ENCODE measurements at regions not wholly inside any gene's neighbourhood (a gene's known extent, or its start where the extent isn't known, plus 50 kb on each side); places are given as distances from the start of the nearest gene placed in this dataset.

DNA sequence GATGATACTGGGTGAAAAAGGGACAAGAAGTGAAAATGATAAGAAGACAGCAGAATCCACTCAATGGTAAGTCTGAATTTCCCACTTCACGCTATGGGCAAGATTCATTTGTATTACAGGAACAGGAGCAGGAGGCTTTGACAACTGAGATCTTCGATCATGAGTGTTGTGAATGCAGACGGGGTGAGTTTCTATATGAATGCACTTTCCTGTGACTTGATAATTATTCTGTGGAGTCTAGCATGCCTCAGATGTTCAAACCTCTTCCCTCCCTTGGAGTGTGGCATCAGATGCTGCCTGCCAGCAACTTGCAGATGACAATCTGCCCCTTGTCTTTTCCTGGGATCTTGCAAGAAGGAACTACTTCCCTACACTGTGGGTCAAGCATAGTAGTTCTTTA lies 225.4 kb downstream of the HLX start:
- no peak for DNase-seq (ENCODE audit: low read depth in 2 of 2)

DNA sequence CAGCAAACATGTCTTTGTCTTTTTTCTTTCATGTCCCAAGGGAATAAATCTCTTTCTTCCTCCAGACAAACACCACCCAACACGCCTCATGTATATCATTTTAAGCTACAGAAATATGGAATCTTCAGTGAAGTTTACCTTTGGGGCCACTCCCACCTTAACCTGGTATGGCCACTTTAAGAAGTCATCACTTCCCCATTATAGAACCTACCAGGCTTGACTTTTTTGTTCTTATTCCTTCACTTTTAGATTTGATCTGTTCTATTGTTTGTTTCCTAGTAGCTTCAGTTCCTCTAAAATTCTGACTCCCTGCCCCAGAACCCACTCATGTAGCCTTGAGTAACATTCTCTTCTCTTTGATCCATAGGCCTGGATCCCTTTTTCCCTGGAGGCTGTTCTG lies 226.3 kb downstream of the HLX start:
- DNase-seq (ENCODE audit: low read depth in 2 of 2), result no peak

DNA sequence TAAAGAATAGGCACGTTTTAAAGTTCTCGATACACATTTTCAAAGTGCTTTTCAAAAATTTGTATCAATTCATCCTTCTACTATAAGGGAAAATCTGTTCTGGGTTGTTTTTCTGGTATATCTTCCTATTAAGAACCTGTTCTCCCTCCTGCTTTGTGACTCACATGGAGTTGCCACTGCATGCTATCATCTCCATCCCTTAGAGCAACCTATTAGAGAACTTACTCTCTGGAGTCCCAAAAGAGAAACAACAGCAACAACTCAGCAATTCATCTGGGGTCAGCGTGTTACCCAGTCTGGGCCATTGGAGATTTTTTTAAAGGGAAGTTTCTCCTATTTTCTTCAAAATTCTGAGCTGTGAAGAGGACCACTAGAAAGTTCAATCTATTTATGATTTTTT lies 227.4 kb downstream of the HLX start:
- no peak for DNase-seq (ENCODE audit: low read depth in 2 of 2)

DNA sequence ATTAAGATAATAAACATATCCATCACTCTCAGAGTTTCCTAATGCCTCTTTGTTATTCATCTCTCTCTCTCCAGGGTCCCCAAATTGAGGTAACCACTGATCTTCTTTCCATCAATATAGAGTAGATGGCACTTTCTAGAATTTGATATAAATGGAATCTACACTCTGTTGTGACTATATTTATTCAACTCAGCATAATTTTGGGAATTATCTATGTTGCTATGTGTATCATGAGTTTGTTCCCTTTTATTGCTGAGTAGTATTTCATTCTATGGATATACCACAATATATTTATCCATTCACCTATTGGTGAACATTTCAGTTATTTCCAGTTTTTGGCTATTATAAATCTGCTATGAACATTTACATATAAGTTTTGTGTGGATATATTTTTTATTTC lies 230.7 kb downstream of the HLX start:
- DNase-seq (ENCODE audit: low read depth in 2 of 2), result no peak

DNA sequence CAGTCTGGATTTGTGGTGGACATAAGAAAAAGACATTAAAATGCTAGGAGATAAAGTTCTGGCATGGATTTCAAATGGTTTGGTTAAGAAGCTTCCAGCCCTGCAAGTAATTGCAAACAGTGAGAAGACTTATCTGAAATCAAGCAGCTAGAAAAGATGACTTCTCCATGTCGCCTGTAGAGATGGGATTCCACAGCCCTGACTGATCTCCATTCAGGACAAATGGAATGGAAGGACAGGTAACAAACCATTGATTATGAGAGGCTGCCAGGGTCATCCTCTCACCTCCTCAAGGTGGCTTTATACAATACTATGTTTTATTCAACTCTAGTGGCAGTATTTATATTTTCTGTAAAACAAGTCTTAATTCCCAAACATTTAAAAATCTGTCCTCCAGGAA lies 237.9 kb downstream of the HLX start:
- DNase-seq (ENCODE audit: low read depth in 2 of 2), result no peak

DNA sequence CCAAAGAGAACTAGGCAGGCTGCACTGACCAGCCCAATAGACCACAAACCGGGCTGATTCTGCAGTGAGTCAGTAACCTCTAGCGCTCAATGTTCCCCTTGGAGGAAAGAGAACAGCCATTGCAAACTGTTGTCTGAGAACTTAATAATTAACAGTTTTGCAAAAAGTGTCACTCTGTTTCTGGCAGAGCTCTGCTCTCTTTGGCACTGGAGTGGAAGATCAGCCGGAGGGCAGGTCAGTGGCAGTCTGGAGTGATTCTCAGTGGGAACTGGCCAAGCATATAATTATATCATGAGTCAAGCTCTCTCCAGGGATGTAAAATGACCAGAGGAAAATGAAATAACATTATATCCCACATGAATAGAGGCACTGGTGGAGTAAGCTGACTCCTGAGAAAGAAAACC lies 238.3 kb downstream of the HLX start:
- no peak for DNase-seq (ENCODE audit: low read depth in 2 of 2)

DNA sequence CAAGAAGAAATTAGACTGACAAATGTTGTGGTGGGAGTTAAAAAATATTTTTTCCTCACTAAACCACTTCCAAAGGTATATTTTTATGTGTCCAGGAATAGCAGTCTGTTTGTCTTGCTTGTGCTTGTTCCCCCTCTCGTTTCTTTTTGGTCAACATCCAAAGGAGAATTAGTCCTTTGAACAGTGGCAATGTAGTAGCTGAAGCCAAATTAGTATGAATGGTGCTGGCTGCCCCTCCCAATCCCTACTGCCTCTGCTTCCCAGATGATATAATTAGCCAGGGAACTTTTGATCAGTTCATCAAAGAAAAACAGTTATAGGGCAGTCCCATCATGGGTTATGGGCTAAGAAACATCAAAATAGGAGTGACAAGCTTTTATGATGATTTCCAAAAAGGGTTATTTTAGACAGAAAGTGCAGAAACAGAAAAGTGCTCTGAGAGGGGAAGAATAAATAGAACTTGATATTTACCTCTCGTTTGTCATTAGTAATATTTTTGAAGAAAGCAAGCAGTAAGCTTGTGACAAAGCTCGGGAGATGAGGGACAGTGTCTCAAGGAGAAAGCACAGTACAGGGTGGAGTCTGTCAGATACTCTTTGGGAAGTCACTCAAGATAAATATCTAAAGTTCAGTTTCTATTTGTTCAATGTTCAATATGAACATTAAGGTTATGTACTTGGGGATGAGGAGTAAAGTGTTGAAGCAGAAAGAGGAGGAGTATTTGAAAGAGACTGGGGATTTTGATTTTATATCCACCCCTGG lies 239.1 kb downstream of the HLX start:
- DNase-seq (ENCODE audit: low read depth in 2 of 2), result no peak

DNA sequence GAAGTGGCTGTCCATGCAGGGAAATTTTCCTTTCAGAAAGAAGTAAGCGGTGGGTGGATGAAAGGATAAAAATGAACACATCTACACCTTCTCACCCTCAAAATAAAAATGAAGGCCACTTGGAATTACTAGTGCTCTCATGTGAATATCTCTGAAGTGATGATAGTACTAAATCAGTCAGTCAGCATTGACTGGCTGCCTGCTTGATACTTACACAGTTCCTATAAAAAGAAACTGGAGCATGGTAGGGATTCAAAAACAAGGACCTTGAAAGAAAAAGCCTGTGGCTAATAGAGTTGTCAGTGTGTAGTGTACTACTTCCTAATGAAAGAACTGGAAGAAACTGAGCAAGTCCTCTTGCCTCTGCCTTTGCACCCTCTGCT lies 239.7 kb downstream of the HLX start:
- DNase-seq (ENCODE audit: low read depth in 2 of 2), result no peak

DNA sequence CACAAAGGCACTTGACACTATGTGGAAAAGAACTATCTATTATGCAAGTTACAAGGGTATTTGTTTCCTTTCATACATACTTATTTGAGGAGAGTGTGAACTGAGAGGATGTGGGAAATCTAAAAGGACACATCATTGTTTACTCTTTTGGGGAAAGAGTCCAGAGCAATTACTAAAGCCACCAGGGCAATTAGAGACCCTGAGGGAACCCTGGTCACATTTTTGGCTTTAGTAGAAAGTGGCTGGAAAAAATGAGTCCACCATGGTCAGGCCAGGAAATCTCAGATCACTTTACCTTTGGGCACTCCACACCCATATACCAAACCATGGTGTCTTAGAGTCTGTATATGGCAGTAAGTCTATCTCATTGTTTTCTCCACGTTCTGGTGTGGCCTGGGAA lies 243.3 kb downstream of the HLX start:
- no peak for DNase-seq (ENCODE audit: low read depth in 2 of 2)

DNA sequence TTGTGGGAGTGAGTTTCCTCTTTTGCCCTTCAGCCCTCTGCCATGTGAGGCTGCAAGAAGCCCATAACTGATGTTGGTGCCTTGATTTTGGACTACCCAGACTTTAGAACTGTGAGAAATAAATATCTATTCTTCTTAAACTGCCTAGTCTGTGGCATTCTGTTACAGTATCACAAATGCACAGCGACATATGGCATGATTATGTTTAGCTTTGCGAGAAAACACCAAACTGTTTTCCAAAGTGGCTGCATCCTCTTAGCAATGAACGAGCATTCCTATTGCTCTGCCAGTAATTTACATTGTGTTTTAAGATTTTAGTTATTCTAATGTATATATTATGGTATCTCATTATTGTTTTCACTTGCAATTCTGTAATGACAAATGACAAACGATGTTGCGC lies 246.7 kb downstream of the HLX start:
- DNase-seq (ENCODE audit: low read depth in 2 of 2), result no peak

DNA sequence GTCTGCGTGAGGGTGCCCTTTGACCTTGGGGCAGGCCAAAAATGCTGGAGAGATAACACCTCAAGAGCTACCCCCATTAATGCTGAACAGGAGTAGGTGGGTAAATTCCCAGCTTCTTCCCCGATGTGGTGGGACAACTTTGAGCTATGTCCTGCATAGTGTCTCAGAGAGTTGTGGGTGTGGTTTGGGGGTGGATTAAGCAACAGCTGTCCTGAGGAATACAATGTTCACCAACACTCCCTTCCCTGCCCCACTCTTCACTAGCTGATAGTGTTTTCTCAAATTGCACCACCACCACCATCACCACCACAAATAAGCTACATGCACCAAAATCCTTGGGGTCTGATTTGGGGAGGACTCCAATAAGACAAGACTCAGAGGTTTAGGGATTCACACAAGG lies 258.4 kb downstream of the HLX start:
- no peak for DNase-seq (ENCODE audit: low read depth in 2 of 2)

DNA sequence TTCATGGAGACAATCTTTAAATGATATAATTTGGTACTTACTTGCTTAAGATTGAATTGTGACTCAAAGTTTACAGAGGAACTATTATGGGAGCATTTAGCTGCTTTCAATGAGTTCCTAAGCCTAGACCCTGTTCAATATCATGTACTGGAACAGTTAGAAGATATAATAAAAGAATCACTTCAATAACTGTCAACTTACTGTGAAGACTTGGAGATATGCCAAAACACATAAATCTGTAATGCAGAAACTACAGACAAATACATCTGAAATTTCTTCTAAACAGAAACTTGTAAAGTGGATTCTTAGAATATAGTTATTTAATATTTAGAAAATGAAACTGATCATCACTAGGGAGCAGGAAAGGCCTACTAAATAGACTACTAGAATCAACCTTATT lies 259.3 kb downstream of the HLX start:
- DNase-seq (ENCODE audit: low read depth in 2 of 2), result no peak

DNA sequence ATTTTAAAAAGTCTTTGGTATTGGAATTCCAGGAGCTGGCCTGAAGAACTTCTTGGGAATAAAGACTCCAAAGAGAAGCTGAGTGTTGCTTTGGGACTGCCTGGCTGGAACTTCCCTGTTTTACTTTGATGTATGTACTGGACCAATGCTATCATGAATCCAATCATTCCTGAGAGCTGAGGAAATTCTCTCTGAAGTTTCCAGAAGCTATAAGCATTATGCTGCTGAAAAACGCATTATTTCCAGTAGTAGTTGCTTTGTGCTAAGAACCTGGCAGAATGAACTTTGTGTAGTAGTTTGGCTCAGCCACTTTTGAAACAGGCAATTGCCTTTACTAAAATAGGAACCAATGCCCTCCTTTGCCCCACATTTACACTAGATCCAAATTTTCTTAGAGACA lies 260.7 kb downstream of the HLX start:
- DNase-seq (ENCODE audit: low read depth in 2 of 2), result no peak

DNA sequence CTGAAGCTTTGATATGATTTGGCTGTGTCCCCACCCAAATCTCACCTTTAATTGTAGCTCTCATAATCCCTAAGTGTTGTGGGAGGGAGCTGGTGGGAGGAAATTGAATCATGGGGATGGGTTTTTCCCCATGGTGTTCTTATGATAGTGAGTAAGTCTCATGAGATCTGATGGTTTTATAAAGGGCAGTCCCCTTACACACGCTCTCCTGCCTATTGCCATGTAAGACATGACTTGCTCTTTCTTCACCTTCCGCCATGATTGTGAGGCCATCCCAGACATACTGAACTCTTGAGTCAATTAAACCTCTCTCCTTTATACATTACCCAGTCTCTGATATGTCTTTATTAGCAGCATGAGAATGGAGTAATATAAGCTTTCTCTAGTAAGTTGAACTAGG lies 261.9 kb downstream of the HLX start:
- DNase-seq (ENCODE audit: low read depth in 2 of 2), result no peak

DNA sequence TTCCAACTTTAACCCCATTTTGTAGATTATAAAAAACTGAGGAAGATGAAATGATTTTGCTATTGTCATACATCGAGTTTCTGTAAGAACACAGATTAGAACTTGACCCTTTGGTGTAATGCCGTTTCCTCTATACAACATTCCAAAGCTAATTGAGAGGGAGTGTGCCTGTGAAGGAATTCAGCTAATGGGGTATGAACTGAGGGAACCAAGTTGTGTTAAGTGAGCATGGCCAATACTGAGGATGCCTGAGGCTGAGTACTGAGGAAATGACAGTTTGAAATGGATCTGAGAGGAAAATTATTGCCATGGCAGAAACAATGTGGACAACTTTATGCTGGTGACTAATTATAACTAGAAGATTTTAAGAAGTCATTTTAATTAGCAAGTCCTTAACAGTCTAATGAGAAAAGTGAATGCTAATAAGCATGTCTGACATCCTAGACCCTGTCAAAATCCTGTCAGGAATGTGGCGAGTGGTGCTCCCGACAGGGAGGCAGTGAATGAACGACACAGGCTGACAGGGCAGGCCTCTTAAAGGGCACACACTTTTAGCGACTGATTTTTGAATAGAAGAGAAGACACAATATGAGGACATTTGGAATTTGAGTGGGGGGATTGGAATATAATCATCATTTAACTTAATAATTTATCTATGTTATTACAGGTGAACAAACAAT lies 262.5 kb downstream of the HLX start:
- DNase-seq (ENCODE audit: low read depth in 2 of 2), result no peak

DNA sequence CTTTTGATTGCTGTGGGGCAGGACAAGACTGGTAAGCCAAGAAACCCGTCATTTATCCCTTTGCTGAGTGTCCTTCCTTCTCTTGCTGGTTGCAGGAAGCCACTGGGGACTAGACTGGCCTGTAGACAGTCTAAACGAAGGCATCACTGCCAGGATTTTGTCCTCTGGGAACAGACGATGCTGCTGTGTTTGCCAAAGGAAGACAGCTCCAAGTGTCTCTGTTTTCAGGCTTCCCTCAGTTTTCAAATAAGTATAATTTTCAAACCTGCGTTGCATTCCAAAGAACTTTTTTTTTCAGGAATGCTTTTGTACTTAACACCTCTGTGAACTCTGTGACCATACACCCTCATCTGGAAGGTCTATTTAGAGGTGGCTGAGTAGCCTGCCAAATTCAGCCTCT lies 269.4 kb downstream of the HLX start:
- no peak for DNase-seq (ENCODE audit: low read depth in 2 of 2)

DNA sequence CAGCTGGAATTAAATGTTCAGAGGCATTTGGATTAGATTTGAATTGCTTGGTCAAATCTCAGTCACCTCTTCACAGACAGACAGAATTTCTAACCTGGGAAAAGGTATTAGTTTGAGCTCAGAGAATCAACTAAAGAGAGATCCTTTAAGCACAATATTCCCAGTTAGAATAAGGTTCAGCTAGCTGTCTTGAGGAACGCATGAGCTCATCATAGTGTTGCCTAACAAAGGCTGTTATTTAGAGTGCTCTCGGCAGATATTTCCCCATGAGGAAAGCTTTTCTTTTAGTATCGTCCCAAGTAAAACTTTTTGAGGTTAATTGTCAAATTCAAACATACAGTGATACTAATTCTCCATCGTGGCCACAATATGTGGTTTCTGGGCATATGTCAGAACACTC lies 269.9 kb downstream of the HLX start:
- DNase-seq (ENCODE audit: low read depth in 2 of 2), result no peak

DNA sequence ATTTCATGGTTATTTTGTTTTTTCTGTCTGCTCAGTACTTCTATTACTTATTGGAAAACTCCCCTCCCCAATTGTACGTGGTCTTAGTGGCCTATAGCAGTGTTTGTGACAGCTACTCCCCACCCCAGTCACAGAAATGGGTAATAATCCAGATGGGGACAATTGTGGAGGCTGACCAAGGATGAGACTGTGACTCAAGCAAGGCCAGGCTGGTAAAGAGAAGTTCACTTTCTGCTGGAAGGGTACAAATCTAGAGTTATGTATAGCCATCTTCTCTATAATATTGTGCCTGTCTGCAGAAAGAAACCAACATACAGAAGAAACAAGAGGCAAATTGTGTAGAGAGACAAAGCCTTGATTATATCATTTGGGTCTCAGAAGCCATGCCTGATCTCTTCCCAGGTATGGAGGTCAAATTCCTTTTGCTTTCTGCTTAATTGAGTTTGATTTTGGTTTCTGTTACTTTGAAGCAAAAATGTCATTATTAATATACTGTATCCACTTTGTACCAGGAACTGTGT lies 270.4 kb downstream of the HLX start:
- DNase-seq (ENCODE audit: low read depth in 2 of 2), result no peak

DNA sequence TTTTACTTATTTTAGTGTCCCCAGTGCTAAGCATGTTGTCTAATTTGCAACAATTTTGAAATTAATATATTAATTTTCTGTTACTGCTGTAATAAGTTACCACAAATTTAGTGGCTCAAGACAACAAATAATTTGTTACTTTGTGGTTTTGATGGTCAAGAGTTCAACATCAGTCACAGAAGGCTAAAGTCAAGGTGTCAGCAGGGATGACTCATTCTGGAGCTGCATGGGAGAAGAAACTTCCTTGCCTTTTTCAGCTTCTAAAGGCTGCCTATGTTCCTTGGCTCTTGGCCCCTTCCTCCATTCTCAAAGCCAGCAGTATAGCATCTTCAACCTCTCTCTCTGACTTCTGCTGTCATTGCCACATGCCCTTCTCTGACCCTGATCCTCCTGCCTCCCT lies 271.8 kb downstream of the HLX start:
- DNase-seq (ENCODE audit: low read depth in 2 of 2), result no peak

DNA sequence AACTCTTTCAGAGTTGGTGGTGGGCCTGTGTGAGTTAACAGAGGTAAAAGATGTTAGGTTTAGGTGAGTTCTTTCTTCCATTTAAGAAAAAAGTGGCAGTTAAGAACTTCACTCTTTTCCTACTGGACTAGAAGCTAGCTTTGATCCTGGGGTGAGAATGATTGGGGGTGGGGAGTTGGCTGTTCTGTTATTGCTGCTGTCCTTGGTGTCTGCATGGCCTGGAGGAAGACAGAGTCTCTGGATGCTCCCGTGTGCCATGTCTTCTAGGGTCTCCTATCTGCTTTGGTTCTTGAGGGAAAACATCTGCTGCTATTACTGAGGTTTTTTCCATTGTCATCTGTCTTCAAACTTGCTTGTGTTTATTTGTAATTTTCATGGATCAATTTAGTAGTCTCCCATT lies 275.7 kb downstream of the HLX start:
- DNase-seq (ENCODE audit: low read depth in 2 of 2), result no peak

DNA sequence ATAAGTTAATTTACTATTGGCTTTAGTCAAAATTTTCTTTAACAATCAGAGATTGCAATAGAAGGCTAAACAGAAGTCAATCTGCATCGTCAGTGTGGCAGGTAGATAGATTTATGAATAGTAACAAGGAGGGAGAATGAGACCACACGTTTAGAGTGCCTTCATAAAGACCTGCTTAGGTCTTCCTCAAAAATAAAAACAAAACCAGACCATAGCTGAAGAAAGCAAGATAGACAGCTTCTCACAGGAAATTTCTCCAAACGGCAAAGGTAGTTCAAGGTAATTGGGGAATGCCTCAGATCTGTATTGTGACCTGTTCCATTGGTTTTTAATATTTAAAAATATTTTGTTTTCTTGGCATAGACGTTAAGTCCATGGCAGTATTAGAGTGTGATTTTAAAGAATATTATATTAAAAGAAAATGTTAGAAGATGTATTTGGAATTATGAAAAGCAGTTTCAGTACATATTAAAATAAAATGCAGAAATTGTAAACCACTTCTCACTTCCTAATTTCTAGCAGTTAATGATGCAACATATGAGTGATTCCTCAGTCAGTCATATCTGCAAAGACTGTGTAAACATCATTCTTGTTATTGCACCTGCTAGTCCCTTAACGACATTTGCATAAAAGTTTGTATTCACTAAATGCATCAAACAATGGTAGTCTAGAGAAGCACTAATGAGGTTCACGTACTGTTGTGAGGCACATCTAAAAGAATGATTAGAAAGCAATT lies 278.0 kb downstream of the HLX start:
- DNase-seq (ENCODE audit: low read depth in 2 of 2), result no peak

DNA sequence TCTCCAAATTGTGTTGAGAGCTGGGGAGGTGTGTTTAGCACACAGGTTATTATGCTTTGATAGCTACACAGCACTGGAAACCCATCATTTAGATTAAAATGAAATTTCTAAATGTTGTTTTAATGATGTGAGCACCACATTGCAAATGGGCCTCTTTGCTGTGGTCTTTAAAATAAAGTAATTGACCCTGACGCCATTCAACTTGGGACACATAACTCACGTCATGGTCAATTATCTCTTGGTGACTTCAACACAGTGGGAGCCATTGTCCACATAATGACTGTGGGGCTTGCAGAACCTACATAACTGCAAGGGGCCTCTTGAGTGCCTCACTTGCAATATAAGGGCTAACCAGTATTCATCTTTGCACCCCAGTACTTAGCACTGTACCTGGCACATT lies 280.4 kb downstream of the HLX start:
- DNase-seq (ENCODE audit: low read depth in 2 of 2), result no peak

DNA sequence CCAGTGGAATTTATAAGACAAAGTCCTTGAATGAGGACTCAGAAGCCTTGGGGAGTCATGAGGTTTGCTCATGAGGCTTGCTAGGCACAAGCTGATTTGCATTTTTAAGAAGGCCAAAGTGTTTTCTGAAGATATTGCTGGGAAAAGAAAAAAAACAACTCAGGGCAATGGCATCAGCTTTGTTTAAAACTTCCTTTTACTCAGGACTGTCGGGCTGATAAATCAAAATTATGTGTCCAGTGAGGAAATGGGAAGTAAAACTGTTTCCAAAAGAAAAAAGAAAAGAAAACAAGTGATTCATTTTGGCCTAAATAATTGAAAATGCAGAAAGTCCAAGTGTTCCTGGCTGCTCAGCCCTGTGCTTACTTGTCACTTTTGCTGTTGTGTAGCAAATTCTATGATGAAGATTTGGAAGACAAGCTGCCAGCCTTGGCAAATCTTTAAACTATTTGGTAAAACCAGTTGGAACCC lies 282.4 kb downstream of the HLX start:
- DNase-seq (ENCODE audit: low read depth in 2 of 2), result no peak

Measured in fibroblast of skin of left quadriceps (primary cell).